SK-N-MC (cell line): ENCODE measurements at regions not wholly inside any gene's neighbourhood (a gene's known extent, or its start where the extent isn't known, plus 50 kb on each side); places are given as distances from the start of the nearest gene placed in this dataset.

Experiments
- DNase-seq: peaks from one replicate; pipeline ENCODE4 v3.0.0-alpha.2; 2011; ENCODE audit warnings: low read depth, low spot score
- H3K27ac ChIP-seq: fragments of 200-600 bp; sonication (generic); 2 replicates; pipeline ENCODE4 v1.5.1; 2016; ENCODE audit warnings: mixed run types
- H3K36me3 ChIP-seq: fragments of 200-600 bp; sonication (generic); 2 replicates; pipeline ENCODE4 v1.6.1; 2017; ENCODE audit warnings: antibody characterized with exemption, low read length, mixed read lengths; ENCODE audit not compliant: insufficient read depth
- H3K4me3 ChIP-seq: fragments of 200-600 bp; sonication (generic); 2 replicates; pipeline ENCODE4 v1.5.1; 2016
- H3K9ac ChIP-seq: fragments of 200-600 bp; sonication (generic); 2 replicates; pipeline ENCODE4 v1.8.0; 2017; ENCODE audit warnings: mixed run types, mixed read lengths; ENCODE audit not compliant: insufficient read length
- H3K9me3 ChIP-seq: fragments of 200-600 bp; sonication (generic); 2 replicates; pipeline ENCODE4 v1.6.1; 2017; ENCODE audit warnings: low read depth, mild to moderate bottlenecking, antibody characterized with exemption, low read length, moderate library complexity, mixed read lengths
- EZH2 ChIP-seq: fragments of 200-600 bp; sonication (generic); IDR thresholded peaks from one replicate; pipeline ENCODE4 v1.6.1; 2017; ENCODE audit warnings: antibody characterized with exemption
- FOXP2 ChIP-seq: optimal IDR thresholded peaks from 2 replicates; pipeline ENCODE3; 2011; ENCODE audit warnings: mild to moderate bottlenecking, moderate library complexity; ENCODE audit not compliant: insufficient read depth; ENCODE audit errors: extremely low read length, control extremely low read depth
- POLR2AphosphoS5 ChIP-seq: IDR thresholded peaks from 2 replicates; pipeline ENCODE4 v1.6.1; 2012; ENCODE audit warnings: mild to moderate bottlenecking, low read depth, low read length, borderline replicate concordance

DNA sequence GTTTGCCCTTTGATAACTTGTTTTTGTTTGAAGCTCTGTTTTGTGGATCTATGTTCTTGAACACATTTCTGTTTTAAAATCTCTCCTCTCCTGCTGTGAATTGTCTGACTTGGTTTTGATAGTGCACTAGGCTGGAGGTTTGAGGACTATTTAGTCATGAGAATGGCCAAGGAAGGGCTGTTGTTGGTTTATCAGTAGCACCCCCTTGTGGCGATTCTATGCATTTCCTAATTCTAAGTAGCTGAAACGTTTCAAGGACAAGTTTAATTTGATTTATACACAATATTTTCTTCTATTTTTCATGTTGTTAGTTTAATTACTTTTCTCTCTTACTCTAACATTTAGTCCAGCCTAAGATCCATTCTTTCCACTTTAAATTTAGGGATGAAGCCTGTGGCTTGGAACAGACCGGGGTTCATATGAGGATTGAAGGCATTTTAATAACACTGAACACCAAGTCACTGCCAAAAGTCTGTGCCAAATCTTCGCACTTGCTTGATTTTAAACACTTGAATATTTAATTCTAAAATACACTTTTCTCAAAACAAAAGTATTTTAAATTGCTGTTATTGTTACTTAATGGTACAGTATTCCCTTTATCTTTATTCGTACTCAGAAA is 166.0 kb downstream of the SOCS6 start:
- H3K27ac ChIP-seq, result no peak overlapping the region
- DNase-seq, result peak; percentile 59
- no peaks in the 10 kb centered on the region for H3K9me3 ChIP-seq
- no peak for TF ChIP-seq POLR2AphosphoS5
- no peak for TF ChIP-seq FOXP2
- no peak for TF ChIP-seq EZH2
- no peak overlapping the region for H3K9ac ChIP-seq
- no peak overlapping the region for H3K4me3 ChIP-seq
- no peaks in the 10 kb centered on the region for H3K36me3 ChIP-seq

DNA sequence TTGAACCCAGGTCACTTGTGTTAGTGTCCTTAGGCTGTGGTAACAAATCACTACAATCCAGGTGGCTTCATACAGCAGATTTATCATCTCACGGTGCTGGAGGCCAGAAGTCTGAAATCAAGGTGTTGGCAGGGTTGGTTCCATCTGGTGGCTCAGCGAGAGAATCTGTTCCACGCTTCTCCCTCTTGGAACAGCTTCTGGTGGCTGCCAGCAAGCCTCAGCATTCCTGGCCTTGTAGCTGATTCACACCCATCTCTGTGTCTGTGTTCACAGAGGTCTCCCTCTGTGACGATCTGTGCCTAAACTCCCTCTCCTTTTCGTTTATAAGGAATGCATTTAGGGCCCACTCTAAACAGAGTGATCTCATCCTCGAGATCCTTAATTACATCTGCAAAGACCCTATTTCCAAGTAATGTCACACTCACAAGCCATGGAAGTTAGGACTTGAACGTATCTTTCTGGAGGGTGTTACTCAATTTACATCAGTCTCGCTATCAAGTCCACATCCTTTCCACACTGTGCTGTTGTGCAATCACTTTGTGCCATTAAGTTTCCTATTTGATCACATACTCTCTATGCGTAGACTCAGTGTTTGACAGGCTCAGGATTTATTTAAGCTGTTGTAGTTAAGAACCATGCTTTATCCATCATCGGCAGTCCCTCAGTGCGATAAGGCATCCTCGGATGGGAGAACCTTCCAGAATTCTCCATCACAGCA is 164.4 kb downstream of the SOCS6 start:
- TF ChIP-seq POLR2AphosphoS5 (no peak), EZH2 (no peak), FOXP2 (no peak)
- Histone ChIP-seq H3K9ac (no peak overlapping the region), H3K9me3 (no peaks in the 10 kb centered on the region), H3K36me3 (no peaks in the 10 kb centered on the region), H3K27ac (no peak overlapping the region), H3K4me3 (no peak overlapping the region)
- no peak for DNase-seq

DNA sequence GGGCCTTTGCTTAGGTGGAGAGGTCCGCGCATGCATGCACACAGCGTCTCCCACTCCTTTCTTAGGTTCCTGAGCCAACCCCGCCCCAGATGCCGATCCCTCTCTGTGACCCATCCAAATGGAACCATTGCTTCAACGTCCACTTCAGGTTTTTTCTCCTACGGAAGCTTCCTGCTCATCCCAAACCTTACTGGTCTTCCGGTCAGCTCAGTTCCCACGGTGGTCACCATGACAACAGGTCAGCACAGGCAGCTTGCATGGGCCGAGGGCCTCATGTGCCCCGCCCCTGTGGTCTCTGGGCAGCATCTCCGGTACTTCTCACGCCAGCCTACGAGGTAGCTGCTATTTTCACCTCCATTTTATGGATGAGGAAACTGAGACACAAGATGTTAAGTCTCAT is 163.7 kb downstream of the SOCS6 start:
- H3K36me3 ChIP-seq, result no peaks in the 10 kb centered on the region
- no peak for DNase-seq
- TF ChIP-seq POLR2AphosphoS5 (no peak), EZH2 (no peak), FOXP2 (no peak)
- H3K9ac ChIP-seq, result no peak overlapping the region
- H3K4me3 ChIP-seq, result no peak overlapping the region
- no peak overlapping the region for H3K27ac ChIP-seq
- no peaks in the 10 kb centered on the region for H3K9me3 ChIP-seq

DNA sequence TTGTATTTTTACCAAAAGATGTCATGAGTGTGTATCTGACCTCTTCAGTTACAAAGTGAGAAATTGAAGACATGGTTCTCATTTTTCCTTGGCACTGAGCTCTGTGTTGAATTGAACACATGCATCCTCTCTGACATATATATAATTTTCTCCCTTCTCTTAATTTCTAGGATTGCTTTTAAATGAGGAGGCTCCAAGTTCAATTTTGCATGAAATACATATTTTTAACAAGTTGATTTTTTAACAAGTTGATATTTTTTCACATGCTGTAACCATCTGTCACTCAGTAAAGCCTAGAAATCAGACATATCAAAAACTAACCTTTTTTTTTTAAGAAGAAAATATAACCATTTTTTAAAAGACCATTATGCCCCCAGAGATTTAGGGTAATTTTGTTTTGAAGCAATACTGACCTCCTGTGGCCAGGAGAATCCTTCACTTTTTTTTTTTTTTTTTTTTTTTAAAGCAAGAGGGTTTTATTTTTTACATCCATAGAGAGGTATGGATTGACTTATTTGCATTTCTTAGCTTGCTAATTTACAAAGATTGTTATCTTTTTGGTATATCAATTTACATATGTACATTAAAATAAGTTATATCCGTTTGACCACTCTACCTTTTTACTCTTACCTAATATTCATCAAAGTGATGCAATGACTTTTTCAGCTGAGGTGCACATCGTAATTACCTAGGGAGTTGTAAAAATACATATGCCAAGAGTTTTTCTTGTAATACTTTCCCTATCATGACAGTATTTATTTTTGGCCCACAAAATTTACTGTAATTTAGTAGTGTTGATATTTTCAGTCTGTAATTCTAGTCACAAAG is 161.8 kb downstream of the SOCS6 start:
- no peak for DNase-seq
- Histone ChIP-seq H3K27ac (no peak overlapping the region), H3K9ac (no peak overlapping the region), H3K4me3 (no peak overlapping the region), H3K36me3 (no peaks in the 10 kb centered on the region), H3K9me3 (no peaks in the 10 kb centered on the region)
- TF ChIP-seq FOXP2, result no peak
- no peak for TF ChIP-seq EZH2
- no peak for TF ChIP-seq POLR2AphosphoS5

DNA sequence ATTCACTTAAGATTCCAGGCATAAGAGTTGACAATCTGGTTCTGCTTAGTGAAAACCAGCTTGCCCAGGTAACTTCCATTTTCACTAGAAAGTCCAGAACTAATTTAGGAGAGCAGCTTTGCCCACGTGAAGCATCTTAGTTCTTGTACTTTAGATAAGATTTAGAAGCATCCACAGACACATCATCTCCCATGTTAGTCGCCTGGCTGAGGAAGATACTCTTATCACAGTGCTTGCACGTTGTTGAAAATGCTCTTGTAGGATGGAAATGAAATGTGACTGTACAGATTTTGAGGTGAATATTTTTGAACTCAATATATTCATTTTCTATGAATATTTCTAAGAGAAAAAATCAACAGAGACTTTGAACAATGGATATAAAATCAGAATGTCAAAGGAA is 159.7 kb downstream of the SOCS6 start:
- H3K36me3 ChIP-seq, result no peaks in the 10 kb centered on the region
- no peak overlapping the region for H3K27ac ChIP-seq
- TF ChIP-seq FOXP2 (no peak), EZH2 (no peak), POLR2AphosphoS5 (no peak)
- H3K9ac ChIP-seq, result no peak overlapping the region
- no peak overlapping the region for H3K4me3 ChIP-seq
- H3K9me3 ChIP-seq, result no peaks in the 10 kb centered on the region
- DNase-seq, result no peak

DNA sequence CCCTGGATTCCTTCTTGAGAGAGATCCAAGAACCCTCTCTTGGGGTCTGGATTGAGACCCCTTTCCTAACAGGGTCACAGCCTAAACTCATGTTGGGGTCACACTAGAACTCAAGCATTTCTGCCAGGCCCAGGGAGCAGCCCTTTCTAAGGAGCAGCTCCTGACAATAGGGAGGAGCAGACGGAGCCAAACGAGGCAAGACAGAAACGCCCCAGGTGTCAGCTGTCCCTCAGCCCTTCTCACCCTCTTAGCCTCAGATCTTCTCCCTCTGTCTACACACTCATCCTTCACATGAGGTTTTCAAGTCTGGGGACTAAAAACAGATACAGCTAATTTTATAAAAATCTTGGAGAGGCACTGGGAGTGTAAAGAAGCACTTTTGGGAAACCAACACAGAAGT is 157.2 kb downstream of the SOCS6 start:
- Histone ChIP-seq H3K9me3 (no peaks in the 10 kb centered on the region), H3K4me3 (no peak overlapping the region), H3K27ac (no peak overlapping the region), H3K9ac (no peak overlapping the region), H3K36me3 (no peaks in the 10 kb centered on the region)
- no peak for DNase-seq
- TF ChIP-seq FOXP2 (no peak), POLR2AphosphoS5 (no peak), EZH2 (no peak)

DNA sequence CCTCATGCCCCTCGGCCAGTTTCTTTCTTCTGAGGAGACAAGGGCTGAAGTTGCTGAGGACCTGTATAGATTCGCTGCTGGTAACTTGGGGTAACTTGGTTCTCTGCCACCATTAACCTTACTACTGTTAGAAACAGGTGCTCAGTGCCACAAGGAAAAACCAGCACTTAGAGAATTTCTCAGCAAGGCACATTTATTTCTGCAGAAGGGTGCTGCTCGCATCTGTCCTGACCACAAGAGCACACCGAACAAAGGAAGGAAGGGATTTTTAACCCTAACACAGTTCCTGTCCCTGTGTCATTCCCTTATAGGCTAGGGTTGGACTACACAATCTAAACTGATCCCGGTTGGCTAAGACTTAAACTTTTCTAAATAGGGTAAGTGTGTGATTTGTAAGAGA is 154.1 kb downstream of the SOCS6 start:
- Histone ChIP-seq H3K9ac (no peak overlapping the region), H3K36me3 (no peaks in the 10 kb centered on the region), H3K27ac (no peak overlapping the region), H3K9me3 (no peaks in the 10 kb centered on the region), H3K4me3 (no peak overlapping the region)
- no peak for DNase-seq
- TF ChIP-seq EZH2, result no peak
- no peak for TF ChIP-seq FOXP2
- TF ChIP-seq POLR2AphosphoS5, result no peak

DNA sequence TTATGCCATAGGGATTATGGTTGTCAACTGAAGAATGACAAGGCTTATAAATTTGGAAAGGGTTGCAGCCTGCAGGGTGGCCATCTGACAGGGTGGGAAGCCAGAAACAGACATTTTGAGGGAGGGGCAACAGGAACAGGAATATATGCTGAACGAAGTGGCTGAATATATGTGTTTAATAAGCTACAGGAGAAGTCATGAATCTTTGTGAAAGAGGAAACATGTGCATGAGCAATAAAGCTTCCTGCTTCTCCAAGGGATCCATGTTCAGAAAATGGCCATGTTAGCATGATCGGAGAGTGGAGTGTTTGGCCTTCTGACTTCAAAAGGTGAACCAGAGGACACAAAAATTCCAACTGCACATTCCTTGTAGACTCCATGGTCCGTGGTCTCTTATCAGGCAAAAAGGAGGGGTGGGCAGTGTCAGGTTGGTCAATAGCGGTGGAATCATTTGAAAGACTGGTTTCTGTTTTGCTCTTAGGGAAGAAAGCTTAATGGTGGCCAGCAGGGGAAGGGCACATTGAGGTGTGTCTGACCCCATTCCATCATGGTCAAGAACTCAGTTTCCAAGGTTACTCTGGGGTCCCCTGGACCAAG is 144.1 kb downstream of the SOCS6 start:
- H3K4me3 ChIP-seq, result no peak overlapping the region
- TF ChIP-seq FOXP2 (no peak), EZH2 (no peak), POLR2AphosphoS5 (no peak)
- DNase-seq, result no peak
- H3K27ac ChIP-seq, result no peak overlapping the region
- no peaks in the 10 kb centered on the region for H3K36me3 ChIP-seq
- H3K9me3 ChIP-seq, result no peaks in the 10 kb centered on the region
- H3K9ac ChIP-seq, result no peak overlapping the region
